Subcutaneous abdominal adipose tissue (tissue), 5 donors: ENCODE measurements at regions not wholly inside any gene's neighbourhood (a gene's known extent, or its start where the extent isn't known, plus 50 kb on each side); places are given as distances from the start of the nearest gene placed in this dataset.

ENCODE experiments used
- H3K27ac ChIP-seq: one replicate; pipeline ENCODE4 v1.7.0; 2013; ENCODE audit warnings: low read depth, mild to moderate bottlenecking, inconsistent platforms, low read length, moderate library complexity
- H3K27me3 ChIP-seq, 5 donors: one replicate each; pipeline ENCODE4 v1.7.0; 2013; ENCODE audit warnings: low read length in 5 of 5, inconsistent platforms in 1 of 5; ENCODE audit not compliant: control insufficient read depth in 5 of 5, insufficient read depth in 4 of 5
- H3K36me3 ChIP-seq, 5 donors: one replicate each; pipeline ENCODE4 v1.7.0; 2013; ENCODE audit warnings: low read length in 5 of 5; ENCODE audit not compliant: control insufficient read depth in 5 of 5, insufficient read depth in 5 of 5
- H3K4me1 ChIP-seq, 5 donors: one replicate each; pipeline ENCODE4 v1.7.0; 2013; ENCODE audit warnings: low read length in 5 of 5, mild to moderate bottlenecking in 3 of 5, moderate library complexity in 1 of 5; ENCODE audit not compliant: control insufficient read depth in 5 of 5, insufficient read depth in 5 of 5
- H3K4me3 ChIP-seq, 5 donors: one replicate each; pipeline ENCODE4 v1.7.0; 2013; ENCODE audit warnings: low read length in 5 of 5, low read depth in 1 of 5
- H3K9ac ChIP-seq, 5 donors: one replicate each; pipeline ENCODE4 v1.7.0; 2013; ENCODE audit warnings: low read length in 5 of 5, mild to moderate bottlenecking in 4 of 5, moderate library complexity in 3 of 5
- H3K9me3 ChIP-seq, 5 donors: one replicate each; pipeline ENCODE4 v1.7.0; 2013; ENCODE audit warnings: low read length in 5 of 5; ENCODE audit not compliant: control insufficient read depth in 5 of 5
- donor health status: healthy.
- donor health status: healthy.
- donor health status: healthy.
- donor health status: healthy.
- donor health status: healthy.

DNA sequence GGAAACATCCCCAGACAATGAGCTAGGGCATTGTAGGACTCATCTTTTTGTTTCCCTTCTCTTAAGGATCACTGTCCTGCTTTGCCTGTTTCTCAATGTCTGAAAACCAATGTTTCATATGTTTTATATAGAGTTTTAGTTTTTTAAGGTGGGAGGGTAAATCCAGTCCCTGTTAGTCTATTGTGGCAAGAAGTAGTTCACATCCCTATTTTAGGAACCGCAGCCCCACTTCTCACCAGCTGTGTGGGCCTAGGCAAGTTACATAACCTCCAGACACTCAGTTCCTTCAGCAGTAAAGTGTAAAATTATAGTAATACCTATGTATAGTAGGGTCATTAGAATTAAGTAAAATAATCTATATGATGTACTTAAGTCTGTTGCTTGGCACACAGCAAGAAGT is 105.8 kb upstream of the WLS start:
- Histone ChIP-seq H3K27ac (no peak overlapping the region), H3K4me1 (peaks cover 0 to 10% (median 3%) of the 10 kb centered on the region in 5 donors), H3K9ac (no peak overlapping the region), H3K9me3 (no peaks in the 10 kb centered on the region), H3K4me3 (no peak overlapping the region), H3K36me3 (no peaks in the 10 kb centered on the region), H3K27me3 (no peaks in the 10 kb centered on the region)

DNA sequence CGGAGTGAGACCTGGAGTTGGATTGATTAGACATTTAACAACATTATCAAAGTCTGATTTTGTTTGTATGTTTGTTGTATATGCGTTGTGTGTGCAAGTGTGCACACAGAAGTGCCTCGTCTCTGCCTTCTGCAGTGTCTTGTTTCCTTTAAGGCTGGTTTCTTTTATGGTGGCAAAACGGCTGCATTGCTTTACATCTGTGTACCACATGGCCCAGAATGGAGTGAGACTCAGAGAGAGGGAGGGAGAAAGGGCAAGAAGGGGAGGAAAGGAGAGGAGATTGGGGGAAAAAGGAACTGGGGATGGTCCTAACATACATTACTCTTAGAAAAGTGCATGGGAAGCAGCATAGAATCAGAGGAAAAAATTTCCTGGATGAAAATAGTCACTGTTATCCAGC is 99.7 kb upstream of the WLS start:
- Histone ChIP-seq H3K4me3 (no peak overlapping the region), H3K27me3 (no peaks in the 10 kb centered on the region), H3K9me3 (no peaks in the 10 kb centered on the region), H3K9ac (no peak overlapping the region), H3K27ac (no peak overlapping the region), H3K36me3 (no peaks in the 10 kb centered on the region), H3K4me1 (peaks cover 0 to 7% (median 0%) of the 10 kb centered on the region in 5 donors)

DNA sequence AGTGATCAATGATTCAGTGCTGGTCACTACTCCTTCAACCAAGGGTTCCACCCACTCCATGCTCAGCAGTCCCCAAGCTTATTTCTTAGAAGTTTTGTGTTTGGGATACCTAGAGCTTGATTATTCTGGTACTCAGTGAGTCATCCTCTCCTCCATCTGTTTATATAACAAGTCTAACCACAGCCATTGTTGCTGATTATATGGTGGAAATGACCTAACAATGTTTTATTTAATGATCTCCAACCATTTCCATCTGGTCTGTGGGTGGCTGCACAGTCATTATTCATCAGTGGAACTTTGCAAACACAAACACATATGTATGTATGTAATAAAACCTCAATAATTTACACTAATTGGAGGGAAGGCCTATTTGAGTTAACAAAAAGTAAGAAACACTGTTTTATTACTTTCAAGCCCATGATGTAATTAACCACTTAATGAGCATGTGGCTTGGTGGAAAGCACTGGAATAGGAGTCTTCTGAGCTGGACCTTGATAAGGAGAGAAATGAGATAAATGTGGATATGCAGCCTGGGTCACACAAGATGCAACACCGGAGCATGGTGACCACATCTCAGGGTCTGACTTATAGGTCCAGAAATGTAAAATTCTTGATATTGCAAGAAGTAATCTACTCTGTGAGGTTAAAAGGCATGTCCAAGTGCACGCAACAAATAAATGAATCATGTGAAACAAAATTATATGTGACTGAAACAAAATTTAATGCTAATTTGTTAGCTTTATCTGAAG is 99.0 kb upstream of the WLS start:
- no peaks in the 10 kb centered on the region for H3K27me3 ChIP-seq
- H3K4me1 ChIP-seq = peaks cover 0 to 7% (median 0%) of the 10 kb centered on the region in 5 donors
- H3K36me3 ChIP-seq = no peaks in the 10 kb centered on the region
- H3K4me3 ChIP-seq = no peak overlapping the region
- no peak overlapping the region for H3K27ac ChIP-seq
- H3K9ac ChIP-seq = no peak overlapping the region
- H3K9me3 ChIP-seq = no peaks in the 10 kb centered on the region

- H3K9me3 ChIP-seq = no peaks in the 10 kb centered on the region
- no peaks in the 10 kb centered on the region for H3K36me3 ChIP-seq
- no peak overlapping the region for H3K27ac ChIP-seq
- no peak overlapping the region for H3K4me3 ChIP-seq
- H3K4me1 ChIP-seq = peaks cover 0 to 7% (median 0%) of the 10 kb centered on the region in 5 donors
- no peaks in the 10 kb centered on the region for H3K27me3 ChIP-seq
- no peak overlapping the region for H3K9ac ChIP-seq
Measured at GRCh38 chr1:68330391-68330790, 98.1 kb upstream of the WLS start.

- H3K36me3 ChIP-seq = no peaks in the 10 kb centered on the region
- H3K4me3 ChIP-seq = no peak overlapping the region
- no peak overlapping the region for H3K27ac ChIP-seq
- no peak overlapping the region for H3K9ac ChIP-seq
- H3K4me1 ChIP-seq = peaks cover 0 to 7% (median 0%) of the 10 kb centered on the region in 5 donors
- H3K27me3 ChIP-seq = no peaks in the 10 kb centered on the region
- no peaks in the 10 kb centered on the region for H3K9me3 ChIP-seq
Measured at GRCh38 chr1:68329096-68329835, 96.9 kb upstream of the WLS start.

DNA sequence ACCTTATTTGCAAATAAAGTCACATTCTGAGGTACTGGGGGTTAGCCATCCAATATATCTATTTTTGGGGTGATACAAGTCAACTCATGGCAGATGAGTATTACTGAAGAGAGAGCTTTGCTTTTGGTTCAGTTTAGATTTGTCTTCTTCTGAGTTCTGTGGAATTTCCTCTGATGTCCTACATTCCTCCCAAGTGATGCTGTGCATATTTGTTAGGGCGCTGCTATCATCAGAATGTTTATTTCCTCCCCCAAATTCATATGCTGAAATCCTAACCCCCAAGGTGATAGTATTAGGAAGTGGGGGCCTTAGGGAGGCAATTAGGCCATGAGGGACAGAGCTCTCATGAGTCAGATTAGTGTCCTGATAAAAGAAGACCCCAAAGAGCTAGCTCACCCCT is 96.2 kb upstream of the WLS start:
- Histone ChIP-seq H3K4me1 (peaks cover 0 to 8% (median 3%) of the 10 kb centered on the region in 5 donors), H3K27ac (no peak overlapping the region), H3K9ac (no peak overlapping the region), H3K36me3 (no peaks in the 10 kb centered on the region), H3K9me3 (no peaks in the 10 kb centered on the region), H3K4me3 (no peak overlapping the region), H3K27me3 (no peaks in the 10 kb centered on the region)

DNA sequence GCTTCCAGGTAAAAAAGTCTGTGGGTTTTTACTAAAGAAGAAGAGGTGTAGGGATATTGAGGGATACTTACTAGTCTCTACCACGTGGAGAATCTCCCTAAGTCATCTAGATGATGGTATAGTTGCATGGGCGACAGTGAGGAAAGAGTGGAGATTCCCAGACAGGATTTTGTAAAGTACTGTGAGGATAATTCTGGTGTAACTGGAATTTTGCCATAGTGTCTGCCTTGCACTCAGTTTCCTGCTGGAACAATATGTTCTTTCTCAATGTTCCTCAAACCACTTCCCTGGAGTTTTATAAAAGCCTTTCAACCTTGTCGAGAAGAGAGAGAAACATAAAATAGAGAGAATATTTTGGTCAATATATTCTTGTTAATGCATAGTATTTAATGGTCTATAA is 95.1 kb upstream of the WLS start:
- Histone ChIP-seq H3K9me3 (no peaks in the 10 kb centered on the region), H3K4me3 (no peak overlapping the region), H3K9ac (no peak overlapping the region), H3K4me1 (peaks cover 0 to 16% (median 12%) of the 10 kb centered on the region in 5 donors), H3K27ac (no peak overlapping the region), H3K27me3 (no peaks in the 10 kb centered on the region), H3K36me3 (no peaks in the 10 kb centered on the region)

DNA sequence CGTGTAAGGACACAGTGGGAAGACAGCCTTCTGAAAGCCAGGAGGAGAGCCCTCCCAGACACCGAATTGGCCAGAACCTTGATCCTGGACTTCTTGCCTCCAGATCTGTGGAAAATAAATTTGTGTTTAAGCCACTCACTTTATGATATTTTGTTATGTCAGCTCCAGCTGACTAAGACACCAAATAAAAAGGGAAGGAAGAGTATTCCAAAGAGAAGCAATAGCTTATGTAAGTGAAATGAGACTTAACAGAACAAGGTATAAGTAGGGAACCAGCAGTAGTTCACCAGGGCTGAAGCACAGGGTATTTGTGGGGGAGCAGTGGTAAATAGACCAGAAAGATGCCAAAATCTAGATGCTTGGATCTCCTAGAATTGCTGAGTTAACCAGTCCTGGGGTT is 94.2 kb upstream of the WLS start:
- H3K4me3 ChIP-seq = no peak overlapping the region
- H3K27me3 ChIP-seq = no peaks in the 10 kb centered on the region
- no peak overlapping the region for H3K27ac ChIP-seq
- H3K4me1 ChIP-seq = peaks cover 0 to 16% (median 12%) of the 10 kb centered on the region in 5 donors
- H3K9me3 ChIP-seq = no peaks in the 10 kb centered on the region
- no peak overlapping the region for H3K9ac ChIP-seq
- no peaks in the 10 kb centered on the region for H3K36me3 ChIP-seq

DNA sequence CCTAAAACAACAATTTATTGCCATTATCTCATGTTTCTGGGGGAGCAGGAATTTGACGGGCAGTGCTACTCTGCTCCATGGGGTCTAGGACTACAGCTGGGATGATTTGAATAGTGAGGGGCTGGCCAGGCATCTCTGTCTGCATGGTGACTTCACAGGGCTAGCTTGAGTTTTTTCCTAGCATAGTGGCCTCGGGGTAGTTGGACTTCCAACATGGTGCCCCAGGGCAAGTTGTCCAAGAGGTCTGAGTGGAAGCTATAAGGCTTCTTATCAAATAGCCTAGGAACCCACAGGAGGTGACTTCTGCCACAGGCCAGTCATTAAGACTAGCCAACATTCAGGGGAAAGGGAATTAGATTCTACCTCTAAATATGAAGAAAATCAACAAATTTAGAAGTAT is 92.0 kb upstream of the WLS start:
- no peaks in the 10 kb centered on the region for H3K9me3 ChIP-seq
- H3K27ac ChIP-seq = no peak overlapping the region
- no peak overlapping the region for H3K9ac ChIP-seq
- no peaks in the 10 kb centered on the region for H3K27me3 ChIP-seq
- no peaks in the 10 kb centered on the region for H3K36me3 ChIP-seq
- peaks cover 0 to 16% (median 12%) of the 10 kb centered on the region in 5 donors for H3K4me1 ChIP-seq
- H3K4me3 ChIP-seq = no peak overlapping the region
